ENCODE measurements at regions not wholly inside any gene's neighbourhood (a gene's known extent, or its start where the extent isn't known, plus 50 kb on each side); places are given as distances from the start of the nearest gene placed in this dataset.

GRCh38 chr22:34454598-34454997 is 534.3 kb upstream of the LARGE1 start:
- no peak overlapping the region for H3K9ac ChIP-seq
- H3K9me3 ChIP-seq (replicated peaks in 1 of 11), result no peaks in the 10 kb centered on the region
- TF ChIP-seq Cebpa-rat (IDR thresholded peaks at IDR 0.05), result no peak
- H3K27me3 ChIP-seq, result no peaks in the 10 kb centered on the region
- no peaks in the 10 kb centered on the region for H3K36me3 ChIP-seq
- no peak overlapping the region for H3K4me3 ChIP-seq
- H4K20me1 ChIP-seq, result no peaks in the 10 kb centered on the region
- no peaks in the 10 kb centered on the region for H3K4me1 ChIP-seq
- H3K27ac ChIP-seq, result no peak overlapping the region
- no peak overlapping the region for H3K4me2 ChIP-seq

- H4K20me1 ChIP-seq, result no peaks in the 10 kb centered on the region
- H3K4me2 ChIP-seq, result no peak overlapping the region
- no peaks in the 10 kb centered on the region for H3K27me3 ChIP-seq
- H3K4me1 ChIP-seq, result no peaks in the 10 kb centered on the region
- no peaks in the 10 kb centered on the region for H3K9me3 ChIP-seq (replicated peaks in 1 of 11)
- H3K4me3 ChIP-seq, result no peak overlapping the region
- no peak for TF ChIP-seq Cebpa-rat (IDR thresholded peaks at IDR 0.05)
- H3K9ac ChIP-seq, result no peak overlapping the region
- H3K36me3 ChIP-seq, result no peaks in the 10 kb centered on the region
- H3K27ac ChIP-seq, result no peak overlapping the region
Measured at GRCh38 chr22:34462795-34463194, 542.5 kb upstream of the LARGE1 start.

- no peak for TF ChIP-seq Cebpa-rat (IDR thresholded peaks at IDR 0.05)
- H3K27ac ChIP-seq, result no peak overlapping the region
Measured at GRCh38 chr22:34475886-34476285, 555.6 kb upstream of the LARGE1 start.

GRCh38 chr22:34476762-34477161 is 556.5 kb upstream of the LARGE1 start:
- H3K36me3 ChIP-seq, result no peaks in the 10 kb centered on the region
- H3K27ac ChIP-seq, result no peak overlapping the region
- H3K4me3 ChIP-seq, result no peak overlapping the region
- H3K9me3 ChIP-seq (replicated peaks in 1 of 11), result peaks cover 12 to 18% (median 14%) of the 10 kb centered on the region in 11 experiments; a peak in 20 of 22 replicates
- peaks cover 0 to 8% (median 0%) of the 10 kb centered on the region in 10 experiments; a peak in 1 of 20 replicates for H3K4me1 ChIP-seq
- H3K9ac ChIP-seq, result no peak overlapping the region
- H3K27me3 ChIP-seq, result no peaks in the 10 kb centered on the region
- no peak for TF ChIP-seq Cebpa-rat (IDR thresholded peaks at IDR 0.05)
- H3K4me2 ChIP-seq, result no peak overlapping the region
- no peaks in the 10 kb centered on the region for H4K20me1 ChIP-seq

More at GRCh38 chr22:34475886-34476285, 555.6 kb upstream of the LARGE1 start:
- no peak overlapping the region for H3K9ac ChIP-seq
- H3K4me1 ChIP-seq, result peaks cover 0 to 8% (median 0%) of the 10 kb centered on the region in 10 experiments; a peak in 1 of 20 replicates
- no peaks in the 10 kb centered on the region for H3K36me3 ChIP-seq
- no peak overlapping the region for H3K4me3 ChIP-seq
- H3K27me3 ChIP-seq, result no peaks in the 10 kb centered on the region
- no peak overlapping the region for H3K4me2 ChIP-seq
- H3K9me3 ChIP-seq (replicated peaks in 1 of 11), result peaks cover 5 to 10% (median 5%) of the 10 kb centered on the region in 11 experiments; a peak in 17 of 22 replicates
- H4K20me1 ChIP-seq, result no peaks in the 10 kb centered on the region

- Histone ChIP-seq H3K27me3 (no peaks in the 10 kb centered on the region), H3K9ac (no peak overlapping the region), H3K4me3 (no peak overlapping the region), H3K4me1 (no peaks in the 10 kb centered on the region), H3K27ac (no peak overlapping the region), H4K20me1 (no peaks in the 10 kb centered on the region), H3K4me2 (no peak overlapping the region), H3K36me3 (no peaks in the 10 kb centered on the region), H3K9me3 (replicated peaks in 1 of 11) (peaks cover 12 to 18% (median 14%) of the 10 kb centered on the region in 11 experiments; a peak in 20 of 22 replicates)
- no peak for TF ChIP-seq Cebpa-rat (IDR thresholded peaks at IDR 0.05)
Measured at GRCh38 chr22:34481090-34481489, 560.8 kb upstream of the LARGE1 start.

- no peak overlapping the region for H3K4me3 ChIP-seq
- no peak overlapping the region for H3K9ac ChIP-seq
- H3K4me2 ChIP-seq, result no peak overlapping the region
- H3K27ac ChIP-seq, result no peak overlapping the region
- TF ChIP-seq Cebpa-rat (IDR thresholded peaks at IDR 0.05), result no peak
- H3K27me3 ChIP-seq, result no peaks in the 10 kb centered on the region
- H4K20me1 ChIP-seq, result no peaks in the 10 kb centered on the region
- H3K9me3 ChIP-seq (replicated peaks in 1 of 11), result peaks cover 1 to 5% (median 4%) of the 10 kb centered on the region in 11 experiments; a peak in 19 of 22 replicates
- H3K36me3 ChIP-seq, result no peaks in the 10 kb centered on the region
- H3K4me1 ChIP-seq, result no peaks in the 10 kb centered on the region
Measured at GRCh38 chr22:34486381-34486780, 566.1 kb upstream of the LARGE1 start.

- Histone ChIP-seq H3K9me3 (replicated peaks in 1 of 11) (peaks cover 0 to 9% (median 0%) of the 10 kb centered on the region in 11 experiments; a peak in 6 of 22 replicates), H3K4me2 (no peak overlapping the region), H3K36me3 (no peaks in the 10 kb centered on the region), H3K4me1 (no peaks in the 10 kb centered on the region), H3K27ac (no peak overlapping the region), H3K4me3 (no peak overlapping the region), H3K27me3 (no peaks in the 10 kb centered on the region), H4K20me1 (no peaks in the 10 kb centered on the region), H3K9ac (no peak overlapping the region)
- TF ChIP-seq Cebpa-rat (IDR thresholded peaks at IDR 0.05), result no peak
Measured at GRCh38 chr22:34489861-34490260, 569.6 kb upstream of the LARGE1 start.

GRCh38 chr22:34490886-34491285 is 570.6 kb upstream of the LARGE1 start:
- Histone ChIP-seq H4K20me1 (no peaks in the 10 kb centered on the region), H3K27me3 (no peaks in the 10 kb centered on the region), H3K4me2 (no peak overlapping the region), H3K27ac (no peak overlapping the region), H3K36me3 (no peaks in the 10 kb centered on the region), H3K9me3 (replicated peaks in 1 of 11) (peaks cover 0 to 9% (median 0%) of the 10 kb centered on the region in 11 experiments; a peak in 6 of 22 replicates), H3K9ac (no peak overlapping the region), H3K4me3 (no peak overlapping the region), H3K4me1 (no peaks in the 10 kb centered on the region)
- no peak for TF ChIP-seq Cebpa-rat (IDR thresholded peaks at IDR 0.05)

- Histone ChIP-seq H3K4me3 (no peak overlapping the region), H3K9ac (no peak overlapping the region), H3K27me3 (no peaks in the 10 kb centered on the region)
Measured at GRCh38 chr22:34493486-34493885, 572.5 kb upstream of the ISX start.

GRCh38 chr22:34501366-34501965 is 564.5 kb upstream of the ISX start:
- H3K4me1 ChIP-seq, result peaks cover 0 to 6% (median 4%) of the 10 kb centered on the region in 10 experiments; a peak in 4 of 20 replicates
- H3K4me3 ChIP-seq, result no peak overlapping the region
- H3K9ac ChIP-seq, result no peak overlapping the region
- H3K9me3 ChIP-seq (replicated peaks in 1 of 11), result peaks cover 0 to 11% (median 0%) of the 10 kb centered on the region in 11 experiments; a peak in 2 of 22 replicates
- no peaks in the 10 kb centered on the region for H3K27me3 ChIP-seq
- no peaks in the 10 kb centered on the region for H4K20me1 ChIP-seq
- H3K27ac ChIP-seq, result no peak overlapping the region
- no peak overlapping the region for H3K4me2 ChIP-seq
- TF ChIP-seq Cebpa-rat (IDR thresholded peaks at IDR 0.05), result no peak
- H3K36me3 ChIP-seq, result no peaks in the 10 kb centered on the region

More at GRCh38 chr22:34493486-34493885, 572.5 kb upstream of the ISX start:
- H3K36me3 ChIP-seq, result no peaks in the 10 kb centered on the region
- H4K20me1 ChIP-seq, result no peaks in the 10 kb centered on the region
- no peak for TF ChIP-seq Cebpa-rat (IDR thresholded peaks at IDR 0.05)
- no peak overlapping the region for H3K4me2 ChIP-seq
- no peak overlapping the region for H3K27ac ChIP-seq
- H3K4me1 ChIP-seq, result no peaks in the 10 kb centered on the region
- peaks cover 0 to 19% (median 4%) of the 10 kb centered on the region in 11 experiments; a peak in 7 of 22 replicates for H3K9me3 ChIP-seq (replicated peaks in 1 of 11)
